Colonic mucosa (tissue), 4 donors: ENCODE measurements at regions not wholly inside any gene's neighbourhood (a gene's known extent, or its start where the extent isn't known, plus 50 kb on each side); places are given as distances from the start of the nearest gene placed in this dataset.
A peak's percentile ranks its signal among the peaks of the same experiment; 100 is the strongest.

Source experiments
- DNase-seq: peaks from one replicate; pipeline ENCODE4 v3.0.0-alpha.2; 2020
- H3K27ac ChIP-seq: fragments of 200-600 bp; one replicate; pipeline ENCODE4 v1.8.0; 2021
- H3K27me3 ChIP-seq: fragments of 200-600 bp; one replicate; pipeline ENCODE4 v1.8.0; 2021
- H3K36me3 ChIP-seq: fragments of 200-600 bp; one replicate; pipeline ENCODE4 v1.8.0; 2021
- H3K4me1 ChIP-seq: fragments of 200-600 bp; one replicate; pipeline ENCODE4 v1.8.0; 2021; ENCODE audit warnings: mild to moderate bottlenecking
- H3K4me3 ChIP-seq: fragments of 200-600 bp; one replicate; pipeline ENCODE4 v1.8.0; 2021
- H3K9ac ChIP-seq, 2 donors: one replicate each; pipeline ENCODE4 v1.7.0; 2013; ENCODE audit warnings: control low read depth in 2 of 2, low read depth in 2 of 2, low read length in 2 of 2
- H3K9me3 ChIP-seq: fragments of 200-600 bp; one replicate; pipeline ENCODE4 v1.8.0; 2021
- intact Hi-C: fragments of 100-400 bp; cut with DNase I; formaldehyde crosslinking; loops from one replicate; pipeline ENCODE4 v1.14.1; 2022
- TF ChIP-seq, protein P1 (sequence below): fragments of 200-600 bp; IDR thresholded peaks from one replicate; pipeline ENCODE4 v1.8.0; 2022; ENCODE audit warnings: antibody characterized with exemption, mild to moderate bottlenecking
- donor health status: healthy.
- donor health status: DM: no; HTN: no; CAD: no.
- donor health status: DM: no; HTN: no; CAD: no.

- Histone ChIP-seq H3K4me1 (no peaks in the 10 kb centered on the region), H3K4me3 (no peak overlapping the region), H3K9ac (no peak overlapping the region), H3K27ac (peak overlapping the region; percentile 2), H3K27me3 (no peaks in the 10 kb centered on the region), H3K9me3 (no peaks in the 10 kb centered on the region), H3K36me3 (no peaks in the 10 kb centered on the region)
- intact Hi-C loops, result loop anchor here (10.0 kb wide), 1 partner anchor 106 kb away; no protein-coding TSS in a partner anchor
- TF ChIP-seq, protein P1, sequence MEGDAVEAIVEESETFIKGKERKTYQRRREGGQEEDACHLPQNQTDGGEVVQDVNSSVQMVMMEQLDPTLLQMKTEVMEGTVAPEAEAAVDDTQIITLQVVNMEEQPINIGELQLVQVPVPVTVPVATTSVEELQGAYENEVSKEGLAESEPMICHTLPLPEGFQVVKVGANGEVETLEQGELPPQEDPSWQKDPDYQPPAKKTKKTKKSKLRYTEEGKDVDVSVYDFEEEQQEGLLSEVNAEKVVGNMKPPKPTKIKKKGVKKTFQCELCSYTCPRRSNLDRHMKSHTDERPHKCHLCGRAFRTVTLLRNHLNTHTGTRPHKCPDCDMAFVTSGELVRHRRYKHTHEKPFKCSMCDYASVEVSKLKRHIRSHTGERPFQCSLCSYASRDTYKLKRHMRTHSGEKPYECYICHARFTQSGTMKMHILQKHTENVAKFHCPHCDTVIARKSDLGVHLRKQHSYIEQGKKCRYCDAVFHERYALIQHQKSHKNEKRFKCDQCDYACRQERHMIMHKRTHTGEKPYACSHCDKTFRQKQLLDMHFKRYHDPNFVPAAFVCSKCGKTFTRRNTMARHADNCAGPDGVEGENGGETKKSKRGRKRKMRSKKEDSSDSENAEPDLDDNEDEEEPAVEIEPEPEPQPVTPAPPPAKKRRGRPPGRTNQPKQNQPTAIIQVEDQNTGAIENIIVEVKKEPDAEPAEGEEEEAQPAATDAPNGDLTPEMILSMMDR, result no peak
- no peak for DNase-seq
Measured at GRCh38 chr7:25831062-25831691, 320.8 kb upstream of the NFE2L3 start.

GRCh38 chr7:25831831-25832411 is 320.1 kb upstream of the NFE2L3 start:
- Histone ChIP-seq H3K4me3 (no peak overlapping the region), H3K4me1 (no peaks in the 10 kb centered on the region), H3K27me3 (no peaks in the 10 kb centered on the region), H3K27ac (peak overlapping the region; percentile 2), H3K9ac (no peak overlapping the region), H3K36me3 (no peaks in the 10 kb centered on the region), H3K9me3 (no peaks in the 10 kb centered on the region)
- intact Hi-C loops, result loop anchor here (10.0 kb wide), 1 partner anchor 107 kb away; no protein-coding TSS in a partner anchor
- no peak for DNase-seq
- TF ChIP-seq, protein P1, result no peak

- H3K27ac ChIP-seq, result no peak overlapping the region
- no peak overlapping the region for H3K9ac ChIP-seq
- no peak overlapping the region for H3K4me3 ChIP-seq
- no peaks in the 10 kb centered on the region for H3K27me3 ChIP-seq
- TF ChIP-seq, protein P1, result no peak
- intact Hi-C loops, result loop anchor here (10.0 kb wide), 1 partner anchor 108 kb away; no protein-coding TSS in a partner anchor
- no peaks in the 10 kb centered on the region for H3K4me1 ChIP-seq
- H3K36me3 ChIP-seq, result no peaks in the 10 kb centered on the region
- no peak for DNase-seq
- H3K9me3 ChIP-seq, result no peaks in the 10 kb centered on the region
Measured at GRCh38 chr7:25832456-25832855, 319.5 kb upstream of the NFE2L3 start.

- TF ChIP-seq, protein P1, result no peak
- no peaks in the 10 kb centered on the region for H3K27me3 ChIP-seq
- no peaks in the 10 kb centered on the region for H3K9me3 ChIP-seq
- no peaks in the 10 kb centered on the region for H3K36me3 ChIP-seq
- no peaks in the 10 kb centered on the region for H3K4me1 ChIP-seq
- H3K4me3 ChIP-seq, result no peak overlapping the region
- H3K27ac ChIP-seq, result no peak overlapping the region
- DNase-seq, result no peak
- intact Hi-C loops, result loop anchor here (10.0 kb wide), 1 partner anchor 108 kb away; no protein-coding TSS in a partner anchor
- no peak overlapping the region for H3K9ac ChIP-seq
Measured at GRCh38 chr7:25832929-25833328, 319.1 kb upstream of the NFE2L3 start.

DNA sequence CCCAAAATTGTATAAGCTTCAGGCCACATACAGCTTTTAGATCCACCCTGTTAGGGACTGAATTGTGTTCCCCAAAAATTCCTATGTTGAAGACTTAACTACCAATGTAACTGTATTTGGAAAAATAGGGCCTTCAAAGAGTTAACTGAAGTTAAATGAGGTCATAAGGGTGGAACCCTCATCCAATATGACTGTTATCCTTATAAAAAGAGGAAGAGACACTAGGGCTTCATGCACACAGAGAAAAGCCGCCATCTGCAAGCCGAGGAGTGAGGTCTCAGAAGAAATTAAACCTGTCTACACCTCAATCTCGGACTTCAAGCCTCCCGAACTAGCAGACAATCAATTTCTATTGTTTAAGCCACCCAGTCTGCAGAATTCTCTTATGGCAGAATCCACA is 317.9 kb upstream of the NFE2L3 start:
- Histone ChIP-seq H3K27me3 (no peaks in the 10 kb centered on the region), H3K4me1 (no peaks in the 10 kb centered on the region)

More for the DNA sequence above, 317.9 kb upstream of the NFE2L3 start:
- H3K4me3 ChIP-seq, result no peak overlapping the region
- no peak for DNase-seq
- H3K27ac ChIP-seq, result no peak overlapping the region
- H3K36me3 ChIP-seq, result no peaks in the 10 kb centered on the region
- intact Hi-C loops, result loop anchor here (10.0 kb wide), 1 partner anchor 109 kb away; no protein-coding TSS in a partner anchor
- H3K9me3 ChIP-seq, result no peaks in the 10 kb centered on the region
- TF ChIP-seq, protein P1, result no peak
- no peak overlapping the region for H3K9ac ChIP-seq
